Parathyroid adenoma (tissue), 2 donors: ENCODE measurements at regions not wholly inside any gene's neighbourhood (a gene's known extent, or its start where the extent isn't known, plus 50 kb on each side); places are given as distances from the start of the nearest gene placed in this dataset.
"Not testable (repeated sequence)": the region's sequence is repeated elsewhere in the genome, so short reads cannot be mapped to it uniquely, and the experiment has no call there.

ENCODE experiments used
- H2AFZ ChIP-seq: fragments of 300-600 bp; sonication (generic); one replicate; pipeline ENCODE4 v1.7.0; 2017; ENCODE audit warnings: antibody characterized with exemption, mild to moderate bottlenecking
- H3K27ac ChIP-seq: fragments of 300-600 bp; sonication (generic); one replicate; pipeline ENCODE4 v1.7.0; 2017
- H3K27me3 ChIP-seq: fragments of 300-600 bp; sonication (generic); one replicate; pipeline ENCODE4 v1.7.0; 2017; ENCODE audit warnings: low read length; ENCODE audit not compliant: control insufficient read depth, insufficient read depth
- H3K36me3 ChIP-seq: fragments of 300-600 bp; sonication (generic); one replicate; pipeline ENCODE4 v1.7.0; 2017; ENCODE audit warnings: low read length; ENCODE audit not compliant: control insufficient read depth, insufficient read depth
- H3K4me1 ChIP-seq: fragments of 300-600 bp; sonication (generic); one replicate; pipeline ENCODE4 v1.7.0; 2017; ENCODE audit warnings: control low read depth
- H3K4me2 ChIP-seq: fragments of 300-600 bp; sonication (generic); one replicate; pipeline ENCODE4 v1.7.0; 2017; ENCODE audit warnings: low read length
- H3K4me3 ChIP-seq: fragments of 300-600 bp; sonication (generic); one replicate; pipeline ENCODE4 v1.7.0; 2017; ENCODE audit warnings: low read depth, low read length
- H3K79me2 ChIP-seq: fragments of 300-600 bp; sonication (generic); one replicate; pipeline ENCODE4 v1.7.0; 2017; ENCODE audit warnings: control low read depth
- H3K9ac ChIP-seq: fragments of 300-600 bp; sonication (generic); one replicate; pipeline ENCODE4 v1.7.0; 2017; ENCODE audit warnings: mild to moderate bottlenecking
- H3K9me3 ChIP-seq: fragments of 300-600 bp; sonication (generic); one replicate; pipeline ENCODE4 v1.7.0; 2017; ENCODE audit warnings: low read length; ENCODE audit not compliant: control insufficient read depth
- TF ChIP-seq, protein P1 (sequence below): fragments of 300-600 bp; sonication (generic); IDR thresholded peaks from one replicate; pipeline ENCODE4 v1.7.0; 2017; ENCODE audit warnings: antibody characterized with exemption, mild to moderate bottlenecking
- donor health status: primary hyperparathyroidism.

DNA sequence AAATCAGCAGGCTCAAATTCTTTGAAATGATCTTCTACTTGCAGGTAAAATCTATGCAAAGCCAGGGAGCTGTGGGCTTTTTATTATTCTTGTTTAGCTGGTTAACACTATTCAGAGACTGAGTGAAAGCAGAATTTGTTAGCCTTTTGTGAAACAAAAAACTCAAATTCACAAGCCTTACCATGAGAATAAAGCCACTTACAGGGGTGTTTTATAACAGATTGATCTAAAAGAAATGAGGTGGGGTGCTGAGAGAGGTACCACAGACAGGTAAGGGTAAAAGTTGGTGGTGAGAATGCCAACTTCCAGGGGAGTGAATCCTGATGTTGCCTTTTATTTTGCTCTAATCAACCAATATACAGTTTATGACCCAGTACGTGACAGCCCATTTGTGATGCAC lies 1585.6 kb downstream of the EFNA5 start:
- H3K79me2 ChIP-seq, result no peaks in the 10 kb centered on the region
- no peak overlapping the region for H3K4me3 ChIP-seq
- no peaks in the 10 kb centered on the region for H3K9me3 ChIP-seq
- no peaks in the 10 kb centered on the region for H3K36me3 ChIP-seq
- no peak overlapping the region for H3K9ac ChIP-seq
- H3K27me3 ChIP-seq, result no peaks in the 10 kb centered on the region
- H2AFZ ChIP-seq, result no peak overlapping the region
- H3K4me2 ChIP-seq, result no peak overlapping the region
- TF ChIP-seq, protein P1, sequence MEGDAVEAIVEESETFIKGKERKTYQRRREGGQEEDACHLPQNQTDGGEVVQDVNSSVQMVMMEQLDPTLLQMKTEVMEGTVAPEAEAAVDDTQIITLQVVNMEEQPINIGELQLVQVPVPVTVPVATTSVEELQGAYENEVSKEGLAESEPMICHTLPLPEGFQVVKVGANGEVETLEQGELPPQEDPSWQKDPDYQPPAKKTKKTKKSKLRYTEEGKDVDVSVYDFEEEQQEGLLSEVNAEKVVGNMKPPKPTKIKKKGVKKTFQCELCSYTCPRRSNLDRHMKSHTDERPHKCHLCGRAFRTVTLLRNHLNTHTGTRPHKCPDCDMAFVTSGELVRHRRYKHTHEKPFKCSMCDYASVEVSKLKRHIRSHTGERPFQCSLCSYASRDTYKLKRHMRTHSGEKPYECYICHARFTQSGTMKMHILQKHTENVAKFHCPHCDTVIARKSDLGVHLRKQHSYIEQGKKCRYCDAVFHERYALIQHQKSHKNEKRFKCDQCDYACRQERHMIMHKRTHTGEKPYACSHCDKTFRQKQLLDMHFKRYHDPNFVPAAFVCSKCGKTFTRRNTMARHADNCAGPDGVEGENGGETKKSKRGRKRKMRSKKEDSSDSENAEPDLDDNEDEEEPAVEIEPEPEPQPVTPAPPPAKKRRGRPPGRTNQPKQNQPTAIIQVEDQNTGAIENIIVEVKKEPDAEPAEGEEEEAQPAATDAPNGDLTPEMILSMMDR, result no peak
- no peaks in the 10 kb centered on the region for H3K4me1 ChIP-seq
- no peak overlapping the region for H3K27ac ChIP-seq

DNA sequence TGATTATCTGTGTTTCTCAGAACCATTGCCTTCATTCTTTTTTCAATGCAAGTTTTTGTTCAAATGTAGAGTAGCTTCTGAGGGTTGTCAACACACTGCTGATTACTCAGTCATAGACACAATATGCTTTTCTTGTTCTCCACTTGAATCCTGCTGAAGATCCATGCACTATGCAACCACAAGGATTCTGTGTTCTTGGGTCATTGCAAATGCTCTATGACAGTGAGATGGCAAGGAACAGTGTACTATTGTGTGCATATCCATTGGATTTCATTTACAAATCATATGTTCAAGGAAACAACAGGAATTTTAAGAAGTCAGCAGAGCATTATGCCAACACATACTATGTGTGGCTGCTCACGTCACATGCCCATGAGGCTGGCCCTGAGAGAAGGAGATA lies 1590.2 kb downstream of the EFNA5 start:
- Histone ChIP-seq H3K79me2 (no peaks in the 10 kb centered on the region), H3K9ac (no peak overlapping the region), H3K27ac (no peak overlapping the region), H3K27me3 (no peaks in the 10 kb centered on the region), H2AFZ (no peak overlapping the region), H3K9me3 (no peaks in the 10 kb centered on the region), H3K36me3 (no peaks in the 10 kb centered on the region), H3K4me3 (no peak overlapping the region), H3K4me2 (no peak overlapping the region), H3K4me1 (no peaks in the 10 kb centered on the region)
- TF ChIP-seq, protein P1, result no peak

DNA sequence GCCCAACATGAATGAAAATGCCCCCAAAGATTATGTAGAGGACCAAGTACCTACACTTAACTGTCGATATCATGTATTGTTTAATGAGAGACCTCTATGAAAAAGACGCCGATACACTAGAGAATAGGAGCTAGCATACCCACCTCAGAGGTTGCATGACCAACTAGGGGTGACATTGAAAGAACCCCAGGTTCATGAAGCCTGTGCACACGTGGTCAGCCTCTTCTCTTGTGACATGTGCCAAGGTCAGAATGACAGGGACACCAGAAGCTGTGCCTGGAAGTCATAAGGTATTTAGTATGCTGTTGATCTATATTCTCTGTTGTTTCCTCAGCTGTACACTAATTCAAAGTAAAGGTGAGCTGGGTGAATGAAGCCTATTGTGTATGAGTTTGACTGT lies 1594.1 kb downstream of the EFNA5 start:
- no peak overlapping the region for H3K4me2 ChIP-seq
- TF ChIP-seq, protein P1, result no peak
- no peak overlapping the region for H3K4me3 ChIP-seq
- H3K27ac ChIP-seq, result no peak overlapping the region
- no peaks in the 10 kb centered on the region for H3K27me3 ChIP-seq
- no peaks in the 10 kb centered on the region for H3K4me1 ChIP-seq
- H2AFZ ChIP-seq, result no peak overlapping the region
- H3K36me3 ChIP-seq, result no peaks in the 10 kb centered on the region
- H3K9me3 ChIP-seq, result no peaks in the 10 kb centered on the region
- H3K9ac ChIP-seq, result no peak overlapping the region
- no peaks in the 10 kb centered on the region for H3K79me2 ChIP-seq

DNA sequence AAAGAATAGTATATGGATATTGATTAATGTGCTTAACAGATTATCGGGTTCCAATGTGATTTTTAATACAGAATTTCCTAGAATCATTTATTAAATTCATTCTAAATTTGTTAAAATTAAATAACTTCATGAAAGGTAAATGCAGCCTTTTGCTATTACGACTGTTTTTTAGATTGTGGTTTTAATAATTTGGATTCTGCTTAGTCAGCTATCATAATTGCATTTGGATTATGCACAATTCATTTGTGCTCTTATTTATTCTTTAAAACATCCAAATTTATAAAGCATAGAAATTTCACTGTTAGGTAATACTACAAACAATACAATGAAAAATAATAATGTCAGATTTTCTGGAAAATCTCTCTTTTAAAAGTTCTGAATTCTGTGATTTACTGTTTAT lies 1598.5 kb downstream of the EFNA5 start:
- H3K27me3 ChIP-seq, result no peaks in the 10 kb centered on the region
- no peak overlapping the region for H3K4me2 ChIP-seq
- H3K36me3 ChIP-seq, result no peaks in the 10 kb centered on the region
- H3K27ac ChIP-seq, result no peak overlapping the region
- no peak overlapping the region for H2AFZ ChIP-seq
- H3K4me1 ChIP-seq, result no peaks in the 10 kb centered on the region
- H3K4me3 ChIP-seq, result no peak overlapping the region
- TF ChIP-seq, protein P1, result no peak
- H3K9ac ChIP-seq, result no peak overlapping the region
- H3K9me3 ChIP-seq, result no peaks in the 10 kb centered on the region
- H3K79me2 ChIP-seq, result no peaks in the 10 kb centered on the region

DNA sequence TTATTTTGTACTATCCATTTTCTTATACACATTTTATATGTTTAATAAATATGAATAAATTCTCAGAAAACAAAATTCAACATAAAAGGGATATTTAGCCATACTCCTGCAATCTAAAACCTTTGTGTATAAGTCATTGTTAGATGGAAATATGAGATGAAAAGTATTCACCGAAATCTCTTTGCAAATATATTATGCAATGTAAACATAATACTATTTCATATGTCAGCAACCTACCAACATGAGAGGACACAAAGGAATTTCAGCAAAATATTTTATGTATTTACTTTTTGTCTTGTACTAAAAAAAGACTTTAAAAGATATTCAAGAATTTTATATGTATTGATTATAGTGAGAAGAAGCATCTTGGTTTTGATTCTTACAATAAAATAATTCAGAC lies 1623.4 kb downstream of the EFNA5 start:
- H2AFZ ChIP-seq, result no peak overlapping the region
- no peaks in the 10 kb centered on the region for H3K36me3 ChIP-seq
- no peaks in the 10 kb centered on the region for H3K9me3 ChIP-seq
- no peak overlapping the region for H3K27ac ChIP-seq
- H3K79me2 ChIP-seq, result no peaks in the 10 kb centered on the region
- TF ChIP-seq, protein P1, result no peak
- H3K27me3 ChIP-seq, result no peaks in the 10 kb centered on the region
- no peak overlapping the region for H3K9ac ChIP-seq
- no peak overlapping the region for H3K4me3 ChIP-seq
- no peak overlapping the region for H3K4me2 ChIP-seq
- no peaks in the 10 kb centered on the region for H3K4me1 ChIP-seq

DNA sequence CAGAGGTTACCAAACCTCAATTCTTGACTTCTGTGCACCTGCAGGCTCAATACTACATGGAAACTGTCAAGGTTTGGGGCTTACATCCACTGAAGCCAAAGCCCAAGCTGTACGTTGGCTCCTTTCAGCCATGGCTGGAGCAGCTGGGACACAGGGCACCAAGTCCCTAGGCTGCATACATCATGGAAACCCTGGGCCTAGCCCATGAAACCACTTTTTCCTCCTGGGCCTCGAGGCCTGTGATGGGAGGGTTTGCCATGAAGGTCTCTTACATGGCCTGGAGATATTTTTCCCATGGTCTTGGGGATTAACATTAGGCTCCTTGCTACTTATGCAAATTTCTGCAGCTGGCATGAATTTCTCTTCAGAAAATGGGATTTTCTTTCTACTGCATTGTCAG lies 1638.7 kb downstream of the EFNA5 start:
- H3K9ac ChIP-seq, H3K4me2 ChIP-seq, H3K27me3 ChIP-seq, H3K79me2 ChIP-seq, H2AFZ ChIP-seq, H3K4me1 ChIP-seq, H3K27ac ChIP-seq, H3K4me3 ChIP-seq, H3K36me3 ChIP-seq, H3K9me3 ChIP-seq: not testable (repeated sequence)
